Naive thymus-derived CD4-positive, alpha-beta T cell (primary cell): ENCODE measurements at regions not wholly inside any gene's neighbourhood (a gene's known extent, or its start where the extent isn't known, plus 50 kb on each side); places are given as distances from the start of the nearest gene placed in this dataset.

ENCODE experiments used
- ATAC-seq: fragments of 150-1000 bp; cut with Tn5 transposase; 2 replicates; pipeline ENCODE4 v1.10.0; 2021; ENCODE audit warnings: mild to moderate bottlenecking, moderate library complexity
- CTCF ChIA-PET: fragments of 350-600 bp; sonication (Branson Sonifier 250); formaldehyde crosslinking; loops from one replicate; lab custom pipeline; 2021; ENCODE audit warnings: antibody characterized with exemption; lab: Charles Lee
- POLR2A ChIA-PET: fragments of 350-600 bp; sonication (Branson Sonifier 250); formaldehyde crosslinking; loops from one replicate; lab custom pipeline; 2021; ENCODE audit warnings: antibody characterized with exemption, inconsistent platforms; lab: Charles Lee
- DNase-seq, 9 donors: peaks; one replicate each; pipeline versions ENCODE4 v3.0.0 to v3.0.0-alpha.2; 2020 to 2022; ENCODE audit warnings: mixed read lengths in 1 of 9
- H3K27ac ChIP-seq: one replicate; pipeline ENCODE4 v1.7.0; 2013; ENCODE audit warnings: mild to moderate bottlenecking, low read depth, low read length, moderate library complexity
- H3K27me3 ChIP-seq, 2 donors: one replicate each; pipeline ENCODE4 v1.7.0; 2013; ENCODE audit warnings: low read length in 2 of 2, mild to moderate bottlenecking in 2 of 2, moderate library complexity in 2 of 2; ENCODE audit not compliant: control insufficient read depth in 2 of 2, insufficient read depth in 2 of 2
- H3K36me3 ChIP-seq, 3 experiments: 1 replicate in 2 of 3; 2 replicates in 1 of 3; pipeline ENCODE4 v1.7.0; 2013; ENCODE audit warnings: low read length in 3 of 3, mild to moderate bottlenecking in 3 of 3, moderate library complexity in 1 of 3; ENCODE audit not compliant: insufficient read depth in 3 of 3, control insufficient read depth in 2 of 3
- H3K4me1 ChIP-seq, 2 donors: one replicate each; pipeline ENCODE4 v1.7.0; 2013; ENCODE audit warnings: low read length in 2 of 2, mild to moderate bottlenecking in 2 of 2, moderate library complexity in 1 of 2; ENCODE audit not compliant: control insufficient read depth in 2 of 2, insufficient read depth in 2 of 2
- H3K4me3 ChIP-seq: 2 replicates; pipeline ENCODE4 v1.7.0; 2013; ENCODE audit warnings: mild to moderate bottlenecking, low read length
- H3K9me3 ChIP-seq, 3 experiments: 1 replicate in 2 of 3; 2 replicates in 1 of 3; pipeline ENCODE4 v1.7.0; 2013; ENCODE audit warnings: low read length in 3 of 3; ENCODE audit not compliant: control insufficient read depth in 2 of 3
- H3K27ac Mint-ChIP-seq, 9 donors: one replicate each; pipeline ENCODE4 v1.8.0; 2020 to 2022; ENCODE audit warnings: mixed read lengths in 9 of 9, mild to moderate bottlenecking in 8 of 9, moderate library complexity in 5 of 9, inconsistent platforms in 2 of 9
- H3K27me3 Mint-ChIP-seq, 5 donors: one replicate each; pipeline ENCODE4 v1.8.0; 2021 to 2022; ENCODE audit warnings: mixed read lengths in 5 of 5, mild to moderate bottlenecking in 1 of 5
- H3K36me3 Mint-ChIP-seq, 5 donors: one replicate each; pipeline ENCODE4 v1.8.0; 2020 to 2022; ENCODE audit warnings: mixed read lengths in 5 of 5, mild to moderate bottlenecking in 3 of 5, inconsistent platforms in 1 of 5
- H3K4me1 Mint-ChIP-seq, 7 donors: one replicate each; pipeline ENCODE4 v1.8.0; 2020 to 2022; ENCODE audit warnings: mixed read lengths in 7 of 7, mild to moderate bottlenecking in 3 of 7, inconsistent platforms in 1 of 7
- H3K4me3 Mint-ChIP-seq, 10 donors: one replicate each; pipeline ENCODE4 v1.8.0; 2020 to 2022; ENCODE audit warnings: mild to moderate bottlenecking in 10 of 10, mixed read lengths in 10 of 10, moderate library complexity in 6 of 10, inconsistent platforms in 2 of 10
- H3K9me3 Mint-ChIP-seq, 11 donors: one replicate each; pipeline ENCODE4 v1.8.0; 2020 to 2022; ENCODE audit warnings: mixed read lengths in 11 of 11, mild to moderate bottlenecking in 4 of 11, inconsistent platforms in 1 of 11, moderate library complexity in 1 of 11
- intact Hi-C, 2 donors: fragments of 100-400 bp; cut with micrococcal nuclease; formaldehyde crosslinking; loops; one replicate each; pipeline ENCODE4 v1.15.1; 2023

DNA sequence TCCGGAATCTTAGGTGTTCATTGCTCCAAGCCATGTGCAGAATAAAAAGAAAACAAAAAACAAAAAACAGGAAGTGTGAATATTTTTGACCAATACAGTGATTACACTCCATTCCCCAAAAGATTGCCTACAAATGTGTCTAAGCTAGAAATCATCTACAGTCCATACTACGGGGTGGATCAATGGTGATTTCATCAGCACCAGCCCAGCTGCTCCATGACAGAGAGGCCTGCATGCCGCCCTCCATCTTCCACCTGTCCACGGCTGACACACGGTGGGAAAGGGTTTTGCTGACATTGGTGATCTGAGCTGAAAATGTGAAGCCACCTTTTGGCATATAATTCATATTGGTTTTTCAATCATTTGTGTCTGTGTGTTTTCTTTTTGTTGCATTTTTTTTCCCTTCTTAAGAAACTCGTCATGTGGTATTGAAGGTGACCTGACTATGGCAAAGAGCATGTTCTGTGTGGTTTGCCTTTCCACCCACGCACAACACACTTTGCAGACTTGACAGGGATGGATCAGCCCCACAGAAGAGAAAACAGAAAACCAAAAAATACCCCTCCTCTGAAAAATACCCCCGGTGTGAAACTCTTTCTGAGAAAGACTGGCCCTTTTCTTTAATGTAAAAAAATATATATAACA is 533.1 kb downstream of the RNF144A start:
- ChIA-PET POLR2A (interaction anchor here (0.6 to 3.3 kb wide), 12 partner anchors 9 to 1232 kb away, joined by 3 to 27 read pairs (median 6); partner anchors contain the start of gene ID2), CTCF (interaction anchor here (0.6 to 3.3 kb wide), 8 partner anchors 8 to 1234 kb away, joined by 3 to 9 read pairs (median 4); no protein-coding TSS in a partner anchor)
- DNase-seq: peak in 8 of 9 donors; percentile 66 to 88 (median 72)
- peaks cover 41 to 65% of the 10 kb centered on the region in 2 donors for H3K4me1 ChIP-seq
- intact Hi-C loops: loop anchor here (1.0 to 10.0 kb wide), 12 partner anchors 8 to 1232 kb away; partner anchors contain the start of gene ID2 (in 1 of the 2)
- peak; percentile 91 for ATAC-seq
- Mint-ChIP-seq H3K4me1 (peaks cover 44 to 93% (median 78%) of the 10 kb centered on the region in 7 donors), H3K4me3 (peak overlapping the region; percentile 39 to 87 (median 77)), H3K36me3 (peaks cover 0 to 31% (median 0%) of the 10 kb centered on the region in 5 donors), H3K27ac (peak overlapping the region; percentile 90 to 98 (median 96)), H3K27me3 (no peaks in the 10 kb centered on the region), H3K9me3 (peaks cover 0 to 3% (median 0%) of the 10 kb centered on the region in 11 donors)
- H3K27ac ChIP-seq: peak overlapping the region; percentile 60
- H3K27me3 ChIP-seq: no peaks in the 10 kb centered on the region
- H3K4me3 ChIP-seq: no peak overlapping the region
- H3K9me3 ChIP-seq: no peaks in the 10 kb centered on the region
- no peaks in the 10 kb centered on the region for H3K36me3 ChIP-seq

GRCh38 chr2:7450833-7451190 is 533.6 kb downstream of the RNF144A start:
- Histone ChIP-seq H3K4me1 (peaks cover 41 to 65% of the 10 kb centered on the region in 2 donors), H3K9me3 (no peaks in the 10 kb centered on the region), H3K27ac (peak overlapping the region; percentile 60), H3K36me3 (no peaks in the 10 kb centered on the region), H3K27me3 (no peaks in the 10 kb centered on the region), H3K4me3 (peak overlapping the region; percentile 34)
- DNase-seq (peak in 1 of 9 donors; percentile 59), ATAC-seq (peak; percentile 48)
- POLR2A ChIA-PET: interaction anchor here (0.6 to 3.3 kb wide), 12 partner anchors 9 to 1231 kb away, joined by 3 to 27 read pairs (median 6); partner anchors contain the start of gene ID2
- intact Hi-C loops: loop anchor here (1.0 to 10.0 kb wide), 12 partner anchors 9 to 1231 kb away; partner anchors contain the start of gene ID2 (in 1 of the 2)
- Mint-ChIP-seq H3K27me3 (no peaks in the 10 kb centered on the region), H3K4me3 (peak overlapping the region; percentile 39 to 87 (median 77)), H3K4me1 (peaks cover 44 to 93% (median 78%) of the 10 kb centered on the region in 7 donors), H3K36me3 (peaks cover 0 to 27% (median 0%) of the 10 kb centered on the region in 5 donors), H3K9me3 (peaks cover 0 to 3% (median 0%) of the 10 kb centered on the region in 11 donors), H3K27ac (peak overlapping the region; percentile 90 to 98 (median 96))
- CTCF ChIA-PET: interaction anchor here (0.6 to 3.3 kb wide), 9 partner anchors 8 to 1234 kb away, joined by 3 to 9 read pairs (median 4); no protein-coding TSS in a partner anchor

DNA sequence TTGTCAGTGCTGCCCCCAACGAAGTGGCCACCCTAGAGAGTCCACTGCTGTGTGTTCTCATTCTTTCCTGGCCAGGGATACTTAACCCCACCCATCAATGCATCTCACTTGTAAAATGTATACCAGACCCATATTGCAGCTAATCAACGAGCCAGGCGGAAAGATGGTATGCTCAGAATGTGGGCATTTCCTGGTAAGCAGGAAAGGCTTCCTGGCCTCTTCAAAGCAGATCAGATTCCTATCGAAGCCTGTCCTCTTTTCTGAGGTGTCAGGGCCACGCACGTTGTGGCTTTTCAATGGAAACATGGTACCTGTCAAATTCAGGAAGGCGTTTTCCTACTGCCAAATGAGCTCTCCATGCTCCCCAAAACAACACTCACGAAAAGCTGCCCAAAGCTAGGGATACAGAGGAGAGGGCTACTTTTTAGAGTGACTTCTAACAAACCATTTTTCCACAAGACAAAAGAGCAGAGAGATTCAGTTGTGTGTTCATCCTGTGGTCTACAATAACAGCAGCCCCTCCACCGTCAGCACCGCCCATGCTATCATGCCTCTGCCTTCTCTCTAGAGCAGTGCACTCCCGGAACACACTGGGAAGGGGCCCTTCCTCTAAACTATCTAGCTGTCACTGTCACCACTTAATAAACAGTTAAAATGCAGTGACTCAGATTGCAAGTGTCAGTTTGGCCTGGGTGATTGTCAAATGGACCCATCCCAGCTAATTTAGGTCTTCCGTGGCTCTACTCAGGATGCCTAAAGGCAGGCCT is 535.1 kb downstream of the RNF144A start:
- H3K9me3 ChIP-seq: no peaks in the 10 kb centered on the region
- no peaks in the 10 kb centered on the region for H3K27me3 Mint-ChIP-seq
- peaks cover 41 to 65% of the 10 kb centered on the region in 2 donors for H3K4me1 ChIP-seq
- peaks cover 0 to 27% (median 0%) of the 10 kb centered on the region in 5 donors for H3K36me3 Mint-ChIP-seq
- H3K4me3 ChIP-seq: peak overlapping the region; percentile 9
- H3K9me3 Mint-ChIP-seq: peaks cover 0 to 3% (median 0%) of the 10 kb centered on the region in 11 donors
- intact Hi-C loops: loop anchor here in 1 of 2 donors (5.0 to 10.0 kb wide), 2 partner anchors 275 to 1093 kb away; no protein-coding TSS in a partner anchor
- no peak for ATAC-seq
- no peaks in the 10 kb centered on the region for H3K36me3 ChIP-seq
- peak overlapping the region; percentile 60 for H3K27ac ChIP-seq
- peak in 1 of 9 donors; percentile 33 for DNase-seq
- H3K27ac Mint-ChIP-seq: peak overlapping the region; percentile 90 to 98 (median 96)
- H3K27me3 ChIP-seq: no peaks in the 10 kb centered on the region
- H3K4me1 Mint-ChIP-seq: peaks cover 44 to 82% (median 72%) of the 10 kb centered on the region in 7 donors
- H3K4me3 Mint-ChIP-seq: peak overlapping the region; percentile 33 to 87 (median 71)
- POLR2A ChIA-PET: interaction anchor here (0.6 to 3.3 kb wide), 10 partner anchors 9 to 1230 kb away, joined by 3 to 27 read pairs (median 4); partner anchors contain the start of gene ID2
- CTCF ChIA-PET: interaction anchor here (0.9 to 3.3 kb wide), 7 partner anchors 10 to 1232 kb away, joined by 3 to 9 read pairs (median 5); no protein-coding TSS in a partner anchor

- Mint-ChIP-seq H3K27ac (peak overlapping the region in 8 of 9 donors; percentile 90 to 98 (median 96)), H3K36me3 (peaks cover 0 to 34% (median 0%) of the 10 kb centered on the region in 5 donors), H3K4me3 (peak overlapping the region in 6 of 10 donors; percentile 43 to 87 (median 69)), H3K4me1 (peaks cover 30 to 70% (median 58%) of the 10 kb centered on the region in 7 donors), H3K27me3 (no peaks in the 10 kb centered on the region), H3K9me3 (no peaks in the 10 kb centered on the region)
- ATAC-seq (no peak), DNase-seq (no peak)
- no peaks in the 10 kb centered on the region for H3K36me3 ChIP-seq
- POLR2A ChIA-PET: interaction anchor here (1.5 kb wide), 1 partner anchor 1228 kb away, joined by 3 read pairs; the partner anchor contains the start of gene ID2
- H3K27me3 ChIP-seq: no peaks in the 10 kb centered on the region
- H3K27ac ChIP-seq: no peak overlapping the region
- intact Hi-C loops: loop anchor here in 1 of 2 donors (5.0 to 10.0 kb wide), 2 partner anchors 273 to 1090 kb away; no protein-coding TSS in a partner anchor
- no peaks in the 10 kb centered on the region for H3K9me3 ChIP-seq
- CTCF ChIA-PET: interaction anchor here (0.7 kb wide), 1 partner anchor 599 kb away, joined by 3 read pairs; no protein-coding TSS in a partner anchor
- H3K4me3 ChIP-seq: no peak overlapping the region
- peaks cover 41 to 51% of the 10 kb centered on the region in 2 donors for H3K4me1 ChIP-seq
Observed at GRCh38 chr2:7454592-7454991, 537.4 kb downstream of the RNF144A start.

DNA sequence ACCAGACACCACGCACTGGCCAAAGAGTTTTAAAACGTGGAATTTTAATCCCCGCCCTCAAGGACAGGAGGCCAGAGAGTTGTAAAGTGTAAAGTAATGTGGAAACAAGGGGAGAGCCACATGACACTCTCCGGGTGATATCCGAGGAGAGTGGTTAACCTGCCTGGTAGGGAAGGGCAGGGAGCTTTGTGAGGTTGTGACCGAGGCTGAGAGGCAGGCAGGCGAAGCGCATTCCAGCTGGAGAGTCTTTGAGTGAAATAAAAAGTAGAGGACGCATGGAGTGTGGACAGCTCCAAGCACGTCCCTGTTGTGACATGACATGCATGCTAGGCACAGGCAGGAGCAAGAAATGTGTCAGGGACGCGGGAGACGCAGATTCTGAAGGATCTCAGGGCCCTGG is 539.5 kb downstream of the RNF144A start:
- H3K9me3 Mint-ChIP-seq: peaks cover 0 to 2% (median 0%) of the 10 kb centered on the region in 11 donors
- Histone ChIP-seq H3K36me3 (no peaks in the 10 kb centered on the region), H3K4me3 (no peak overlapping the region), H3K27me3 (no peaks in the 10 kb centered on the region), H3K27ac (no peak overlapping the region), H3K4me1 (peaks cover 21 to 33% of the 10 kb centered on the region in 2 donors), H3K9me3 (no peaks in the 10 kb centered on the region)
- peaks cover 0 to 42% (median 0%) of the 10 kb centered on the region in 5 donors for H3K36me3 Mint-ChIP-seq
- intact Hi-C loops: loop anchor here in 1 of 2 donors (10.0 kb wide), 1 partner anchor 1088 kb away; no protein-coding TSS in a partner anchor
- peaks cover 19 to 49% (median 37%) of the 10 kb centered on the region in 7 donors for H3K4me1 Mint-ChIP-seq
- no peak for DNase-seq
- no peak for ATAC-seq
- ChIA-PET POLR2A (interaction anchor here (0.5 to 0.6 kb wide), 2 partner anchors 31 to 1224 kb away, joined by 3 to 6 read pairs; no protein-coding TSS in a partner anchor), CTCF (interaction anchor here (1.2 kb wide), 1 partner anchor 111 kb away, joined by 4 read pairs; no protein-coding TSS in a partner anchor)
- H3K4me3 Mint-ChIP-seq: no peak overlapping the region
- H3K27me3 Mint-ChIP-seq: no peaks in the 10 kb centered on the region
- peak overlapping the region in 1 of 9 donors; percentile 18 for H3K27ac Mint-ChIP-seq
